NCI-H748 (cell line): ENCODE measurements at regions not wholly inside any gene's neighbourhood (a gene's known extent, or its start where the extent isn't known, plus 50 kb on each side); places are given as distances from the start of the nearest gene placed in this dataset.
A peak's percentile ranks its signal among the peaks of the same experiment; 100 is the strongest.

ENCODE experiments used
- DNase-seq: peaks from one replicate; lab custom pipeline; 2025; ENCODE audit not compliant: unreplicated experiment; lab: John Stamatoyannopoulos, UW

DNA sequence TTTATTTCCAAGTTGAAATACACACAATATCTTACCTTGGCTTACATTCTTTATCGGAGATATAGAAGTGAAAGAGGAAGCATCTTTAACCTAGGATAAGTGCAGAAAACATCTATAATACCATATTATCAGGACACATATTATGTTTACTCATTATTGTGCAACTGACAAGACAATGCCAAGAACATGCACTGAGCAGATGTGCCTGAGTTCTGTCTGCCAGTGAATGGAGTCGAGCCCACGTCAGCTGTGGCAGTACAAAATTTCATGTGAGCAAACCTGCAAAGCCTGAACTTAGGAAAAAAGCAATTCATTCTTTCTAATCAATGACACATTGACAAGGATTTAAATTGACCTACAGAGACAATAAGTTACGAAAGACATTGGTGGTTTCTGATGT lies 154.4 kb downstream of the AXIN2 start:
- DNase-seq = no peak

DNA sequence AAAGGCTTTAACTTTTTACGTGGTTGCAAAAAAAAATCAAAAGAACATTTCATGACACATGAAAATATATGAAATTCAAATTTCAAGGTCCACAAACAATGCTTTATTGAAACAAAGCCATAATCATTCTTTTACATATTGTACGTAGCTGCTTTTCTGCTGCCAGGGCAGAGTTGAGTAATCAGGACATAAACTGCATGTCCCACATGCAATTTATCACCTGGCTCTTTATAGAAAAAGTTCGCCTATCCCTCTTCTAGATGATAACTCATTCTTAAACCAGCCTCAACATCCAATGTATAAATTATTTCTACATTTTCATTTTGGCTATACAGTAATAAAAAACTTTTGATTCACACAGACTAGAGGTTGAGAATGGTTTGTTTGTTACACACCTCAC lies 154.9 kb downstream of the AXIN2 start:
- no peak for DNase-seq

DNA sequence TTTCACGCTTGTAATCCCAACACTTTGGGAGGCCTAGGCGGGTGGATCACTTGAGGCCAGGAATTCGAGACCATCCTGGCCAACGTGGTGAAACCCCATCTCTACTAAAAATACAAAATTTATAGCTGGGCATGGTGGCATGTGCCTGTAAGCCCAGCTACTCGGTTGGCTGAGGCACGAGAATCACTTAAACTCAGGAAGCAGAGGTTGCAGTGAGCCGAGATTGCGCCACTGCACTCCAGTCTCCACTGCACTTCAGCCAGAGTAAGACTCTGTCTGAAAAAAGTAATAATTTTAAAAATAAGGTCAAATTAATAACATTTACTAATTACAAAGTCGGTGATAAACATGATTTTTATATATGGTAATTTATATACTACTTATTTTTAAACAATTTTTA lies 155.9 kb downstream of the AXIN2 start:
- no peak for DNase-seq

DNA sequence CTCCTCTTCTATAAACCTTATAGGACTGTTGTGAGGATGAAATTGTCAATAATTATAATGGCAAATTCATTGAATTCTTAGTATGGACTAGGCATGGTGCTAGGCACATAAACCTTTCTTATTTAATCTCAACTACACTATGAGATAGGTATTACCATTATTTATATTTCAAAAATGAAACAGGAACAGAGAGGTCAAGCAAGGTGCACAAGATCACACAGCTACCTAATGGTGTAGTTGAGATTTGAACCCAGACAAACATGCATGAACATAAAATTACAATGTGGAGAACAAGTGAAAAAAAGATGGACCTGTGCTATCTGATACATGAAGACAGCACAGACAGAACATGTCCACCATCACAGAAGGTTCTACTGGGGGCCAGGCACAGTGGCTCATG lies 156.7 kb downstream of the AXIN2 start:
- DNase-seq = no peak

DNA sequence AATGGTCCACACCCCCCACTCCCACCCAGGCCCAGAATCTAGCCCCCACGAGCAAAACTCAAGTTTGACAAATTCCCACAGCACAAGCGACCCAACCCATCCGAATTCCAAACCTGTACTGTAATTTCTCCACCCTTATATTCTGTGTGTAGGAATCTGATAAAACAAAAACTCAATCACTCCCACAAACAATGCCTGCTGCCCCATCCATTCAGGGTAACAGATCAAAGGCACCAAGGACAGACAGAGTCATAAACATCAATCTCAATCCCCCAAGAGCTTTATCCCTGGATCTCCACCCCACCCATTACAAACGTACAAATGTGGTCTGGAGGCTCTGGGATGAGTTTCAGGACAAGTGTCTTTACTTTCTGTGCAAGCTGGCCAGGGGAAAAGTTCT lies 157.8 kb downstream of the AXIN2 start:
- DNase-seq = no peak

DNA sequence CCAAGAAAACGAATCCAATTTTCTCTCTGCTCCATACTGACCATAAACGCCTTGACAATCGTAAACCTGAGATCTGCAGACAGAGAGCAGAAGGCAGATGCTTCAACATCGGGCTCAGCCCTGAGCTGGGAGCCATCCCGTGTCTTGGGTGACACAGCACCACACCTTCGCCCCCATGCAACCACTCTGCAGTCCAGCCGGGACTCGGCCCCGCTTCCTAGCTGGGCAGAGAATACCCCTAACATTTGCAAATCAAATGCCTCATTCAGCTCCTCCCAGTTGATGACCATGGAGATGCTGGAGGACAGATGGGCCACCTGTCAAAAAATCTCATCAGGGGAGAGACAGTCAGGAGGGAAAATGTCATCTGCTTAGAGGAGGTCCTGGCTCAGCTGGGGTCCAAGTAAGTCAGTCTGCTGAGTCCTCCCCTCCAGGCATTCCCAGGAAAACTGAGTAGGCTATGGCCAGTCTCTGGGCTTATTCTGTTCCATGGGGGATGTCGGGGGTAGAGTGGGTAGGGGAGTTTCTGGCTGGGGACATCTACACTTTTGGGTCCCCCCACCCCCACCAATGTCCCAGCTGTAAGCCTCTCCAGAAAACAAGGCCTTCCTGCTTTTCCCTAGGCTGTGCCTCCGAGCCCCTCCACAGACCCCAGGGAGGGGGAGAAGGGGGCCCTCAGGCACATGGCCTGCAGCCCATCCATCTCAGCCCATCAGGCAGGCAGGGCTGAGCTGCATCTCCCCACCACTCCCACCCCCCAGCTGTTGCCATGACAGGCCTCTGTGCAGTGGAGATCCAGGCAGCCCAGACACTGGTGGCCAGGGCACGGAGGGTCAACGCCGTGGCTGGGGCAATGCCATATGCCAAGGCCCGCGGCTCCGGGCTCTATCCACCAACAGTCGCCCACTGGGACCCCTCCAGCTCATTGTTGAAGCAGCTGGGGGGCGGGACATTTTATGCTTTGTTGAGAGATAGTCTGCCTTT lies 158.6 kb downstream of the AXIN2 start:
- no peak for DNase-seq

DNA sequence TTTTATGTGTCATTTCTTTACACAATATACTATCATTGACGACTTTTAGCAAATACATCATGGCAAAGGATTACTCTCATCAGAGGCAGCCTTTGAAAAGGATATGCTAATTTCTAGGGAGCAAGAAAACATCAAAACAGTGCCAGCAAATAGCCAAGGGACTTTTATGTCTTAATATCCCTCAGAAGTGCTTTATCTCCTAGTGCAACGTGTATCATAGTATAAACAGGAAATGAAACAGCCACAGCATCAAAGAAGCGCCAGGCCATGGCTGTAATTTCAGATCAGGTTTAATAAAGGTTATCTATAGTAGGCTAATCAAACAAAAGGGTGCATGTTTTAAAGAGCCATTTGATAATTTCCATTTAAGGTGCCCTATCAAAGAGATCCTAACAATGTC lies 159.9 kb downstream of the AXIN2 start:
- peak; percentile 11 for DNase-seq

DNA sequence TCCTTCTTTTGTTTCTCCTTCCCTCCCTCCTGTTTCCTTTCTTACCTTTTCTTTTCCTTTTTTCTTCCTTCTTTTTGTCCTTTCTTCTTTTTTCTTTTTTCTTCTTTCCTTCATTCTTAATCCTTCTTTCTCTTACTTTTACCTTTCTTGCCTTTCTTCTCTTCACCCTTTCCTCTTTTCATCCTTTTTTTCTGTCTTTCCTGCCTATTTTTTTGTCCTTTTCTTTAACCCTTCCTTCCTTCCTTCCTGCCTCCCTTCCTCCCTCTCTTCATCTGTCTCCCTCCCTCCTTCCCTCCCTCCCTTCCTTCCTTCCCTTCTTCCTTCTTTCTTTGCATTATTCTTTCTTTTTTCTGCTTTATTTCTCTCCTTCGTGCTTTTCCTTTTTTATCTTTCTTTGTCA lies 160.7 kb downstream of the AXIN2 start:
- DNase-seq = no peak

DNA sequence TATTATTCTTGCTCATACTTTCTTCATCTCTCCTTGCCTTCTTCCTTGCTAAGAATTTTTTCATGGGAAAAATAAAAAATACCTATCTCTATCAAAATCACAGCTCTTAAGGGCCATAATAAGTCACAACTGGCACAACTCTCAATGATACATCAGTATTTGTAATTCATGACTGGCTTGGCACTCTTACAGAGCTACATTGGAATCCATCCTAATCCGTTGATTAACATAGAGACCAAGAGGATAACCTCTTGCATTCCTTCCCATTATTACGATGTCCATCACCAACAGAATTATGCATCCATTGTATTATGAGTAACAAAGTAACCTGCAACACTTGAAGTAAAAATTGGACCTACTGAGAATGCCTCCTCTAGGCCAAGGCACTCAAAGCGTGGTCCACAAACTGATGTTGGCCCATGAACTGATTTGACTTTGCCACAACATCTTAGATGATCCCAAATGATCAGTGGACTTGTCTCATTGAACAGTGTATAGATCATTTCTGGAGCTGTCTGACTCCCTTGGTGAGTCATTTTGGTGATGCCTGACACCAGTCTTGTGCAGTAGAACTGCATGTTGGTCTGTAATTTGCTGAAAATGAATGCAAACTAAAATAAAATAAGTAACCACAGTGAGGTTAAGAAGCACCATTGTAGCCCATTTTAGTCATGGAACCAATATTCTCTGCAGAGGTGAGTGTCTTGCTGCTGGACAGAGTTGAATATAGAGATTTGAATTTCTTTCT lies 163.2 kb downstream of the AXIN2 start:
- DNase-seq = no peak

DNA sequence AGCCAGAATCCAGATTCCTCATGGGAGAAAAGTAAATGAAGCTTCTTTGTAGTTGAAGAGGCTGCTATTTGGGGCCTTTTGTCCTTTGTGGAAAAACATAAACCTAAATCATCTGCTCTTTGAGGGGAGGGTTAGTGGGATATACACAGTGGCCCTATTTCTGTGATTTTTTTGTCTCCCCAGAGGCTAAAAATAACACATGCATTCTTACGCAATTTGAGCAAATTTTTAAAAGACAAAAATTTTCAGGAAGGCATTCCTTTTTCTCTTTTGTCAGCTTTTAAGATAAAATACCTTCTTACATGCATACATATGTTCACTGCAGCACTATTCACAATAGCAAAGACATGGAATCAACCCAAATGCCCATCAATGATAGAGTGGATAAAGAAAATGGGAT lies 165.5 kb downstream of the AXIN2 start:
- DNase-seq = peak; percentile 64

DNA sequence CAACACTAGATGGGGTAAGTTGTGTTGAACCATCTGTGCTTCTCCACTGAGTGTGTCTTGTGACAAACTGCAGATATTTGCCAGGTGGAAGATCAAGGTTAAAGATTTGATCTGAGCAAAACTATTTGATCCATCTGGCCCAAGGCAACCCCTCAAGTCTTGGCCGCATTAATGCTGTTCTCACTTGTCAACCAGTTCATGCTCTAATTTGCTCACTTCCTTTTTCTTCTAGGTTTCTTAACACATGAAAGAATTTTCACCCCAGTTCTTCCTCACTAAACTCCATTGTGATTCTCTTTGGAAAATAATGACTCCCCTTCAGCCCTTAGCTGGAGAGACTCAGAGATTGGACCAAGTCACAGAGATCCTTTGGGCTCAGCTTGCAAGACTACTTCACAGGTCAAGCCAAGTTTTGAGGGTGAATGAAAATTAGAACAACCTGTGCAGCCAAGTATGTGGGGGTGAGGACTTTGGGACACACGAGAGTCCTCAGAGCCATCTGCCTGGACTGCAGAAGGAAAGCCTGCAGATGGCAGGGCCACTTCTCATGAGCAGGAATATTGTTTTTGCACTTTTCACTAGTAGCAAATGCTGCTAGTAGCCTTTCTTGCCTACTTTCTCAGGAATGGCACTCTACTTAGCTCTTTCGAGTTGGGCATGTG lies 166.5 kb downstream of the AXIN2 start:
- DNase-seq = no peak

DNA sequence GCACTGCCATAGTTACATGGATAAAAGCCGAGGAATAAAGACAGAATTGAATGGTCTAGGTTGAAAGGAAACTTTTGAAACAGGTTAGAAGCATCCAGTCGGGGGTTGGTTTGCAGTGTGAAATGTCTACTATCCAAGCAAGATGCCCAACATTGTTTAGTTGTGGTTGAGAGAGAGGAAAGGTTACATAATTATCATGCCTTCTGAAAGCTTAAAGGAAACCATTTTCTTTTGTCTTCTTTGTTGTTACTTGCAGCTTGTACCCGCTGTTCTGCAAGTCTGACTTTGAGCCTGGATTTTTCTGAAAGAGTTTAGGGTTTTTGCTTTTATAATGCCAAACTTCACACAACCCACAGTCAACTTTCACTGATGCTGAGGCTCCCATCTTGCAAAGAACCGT lies 167.9 kb downstream of the AXIN2 start:
- DNase-seq = no peak

DNA sequence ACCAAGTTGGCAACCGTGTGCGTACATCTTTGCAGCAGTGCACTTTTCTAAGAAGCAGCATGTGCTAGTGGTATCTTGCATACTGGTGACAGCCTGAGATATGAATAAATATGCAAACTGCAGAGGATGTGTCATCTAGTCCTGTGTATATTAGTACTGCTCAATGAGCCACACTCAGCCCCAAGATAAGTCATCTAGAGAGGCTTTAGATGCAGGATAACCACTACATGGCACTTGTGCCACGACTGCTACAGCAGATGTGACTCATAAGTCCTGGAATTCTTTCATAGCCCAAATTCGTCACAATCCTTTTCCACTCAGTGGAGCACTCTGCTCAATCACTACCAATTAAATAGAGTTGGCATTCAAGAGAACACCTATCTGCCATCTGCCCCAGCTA lies 171.5 kb downstream of the AXIN2 start:
- no peak for DNase-seq

DNA sequence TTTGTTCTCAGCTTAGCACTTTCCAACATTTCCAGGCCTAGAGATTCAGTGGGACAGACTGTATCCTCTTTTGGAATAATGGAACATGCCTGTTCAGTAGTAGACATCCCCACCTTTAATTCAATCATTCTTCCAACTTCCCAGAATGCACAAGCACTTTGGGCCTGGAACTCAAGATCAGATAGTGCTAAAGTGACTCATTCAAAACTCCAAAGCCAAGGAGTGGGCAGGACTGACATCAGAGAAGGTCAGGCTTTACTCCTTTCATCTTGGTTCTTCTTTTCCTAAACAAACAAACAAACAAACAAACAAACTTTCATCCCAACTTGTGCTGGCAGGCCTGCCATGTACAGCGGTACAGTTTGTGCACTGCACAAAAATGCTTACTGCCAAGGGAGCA lies 172.0 kb downstream of the AXIN2 start:
- no peak for DNase-seq

DNA sequence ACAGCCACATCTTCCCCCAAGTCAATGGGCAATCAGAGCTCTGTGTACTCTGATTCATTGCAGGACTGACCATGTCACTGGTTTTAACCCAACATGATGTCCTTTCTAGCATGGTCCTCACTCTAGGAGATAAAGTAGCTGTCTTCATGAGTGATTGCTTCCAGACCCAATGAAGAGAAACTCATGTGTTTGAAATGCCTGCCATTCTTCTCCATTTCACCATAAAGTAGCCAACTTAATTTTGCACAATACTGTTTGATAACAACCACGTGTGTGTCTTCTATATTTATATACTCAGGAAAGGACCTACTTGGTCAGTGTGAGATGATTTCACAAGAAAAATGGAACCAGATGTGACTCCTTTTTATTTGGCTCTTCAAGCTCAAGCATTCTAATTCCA lies 172.5 kb downstream of the AXIN2 start:
- no peak for DNase-seq

DNA sequence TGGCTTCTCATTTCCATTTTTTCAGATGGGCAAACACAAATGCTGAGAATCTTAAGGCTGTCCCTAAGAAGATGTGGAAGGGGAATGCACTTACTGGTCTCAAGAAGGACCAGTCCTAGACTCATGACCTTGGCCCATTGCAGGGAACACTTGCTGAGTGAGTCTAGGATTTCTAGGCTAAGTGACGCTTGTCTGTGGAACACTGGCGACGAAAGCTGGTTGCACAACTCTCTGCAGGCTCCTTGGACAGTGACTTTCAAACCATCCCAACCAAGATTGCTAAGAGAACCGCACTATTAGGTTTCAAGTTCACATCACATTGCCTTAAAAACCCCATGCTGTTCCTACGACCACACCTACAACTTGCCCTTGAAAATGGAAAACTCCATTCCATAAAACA lies 174.1 kb downstream of the AXIN2 start:
- DNase-seq = no peak

DNA sequence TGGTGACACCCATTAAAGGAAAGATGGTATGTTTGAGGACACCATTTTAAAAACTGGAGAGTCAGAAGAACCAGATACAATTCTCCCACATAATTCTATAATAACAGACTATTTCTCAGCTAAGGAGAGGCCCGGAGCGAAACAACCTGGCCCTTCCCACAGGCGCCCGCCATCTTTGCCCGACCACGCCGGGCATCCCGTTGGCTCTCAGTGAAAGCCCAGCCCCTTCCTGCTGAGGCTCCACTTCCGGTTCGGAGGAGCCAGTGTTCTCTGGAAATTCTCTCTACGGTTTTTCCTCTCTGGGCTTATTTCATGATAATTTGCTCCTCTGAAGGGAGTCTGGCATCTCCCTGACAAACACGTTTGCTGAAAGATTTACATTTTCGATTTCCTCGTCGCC lies 175.7 kb downstream of the AXIN2 start:
- no peak for DNase-seq

DNA sequence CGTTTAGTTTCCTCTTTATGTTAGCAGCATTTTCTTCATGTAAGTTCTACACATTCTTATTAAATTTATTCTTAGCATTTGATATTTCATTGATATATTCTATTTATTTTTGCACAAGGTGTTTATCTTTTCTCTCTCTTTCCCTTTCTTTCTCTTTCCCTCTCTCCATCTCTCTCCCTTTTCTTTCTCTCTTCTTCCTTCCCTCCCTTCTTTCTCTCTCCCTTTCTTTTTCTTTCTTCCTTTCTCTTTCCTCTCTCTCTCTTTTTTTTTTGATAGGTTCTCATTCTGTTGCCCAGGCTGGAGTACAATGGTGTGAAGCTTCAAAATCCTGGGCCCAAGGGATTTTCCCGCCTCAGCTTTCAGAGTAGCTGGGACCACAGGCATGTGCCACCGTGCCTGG lies 176.4 kb downstream of the AXIN2 start:
- DNase-seq = no peak

DNA sequence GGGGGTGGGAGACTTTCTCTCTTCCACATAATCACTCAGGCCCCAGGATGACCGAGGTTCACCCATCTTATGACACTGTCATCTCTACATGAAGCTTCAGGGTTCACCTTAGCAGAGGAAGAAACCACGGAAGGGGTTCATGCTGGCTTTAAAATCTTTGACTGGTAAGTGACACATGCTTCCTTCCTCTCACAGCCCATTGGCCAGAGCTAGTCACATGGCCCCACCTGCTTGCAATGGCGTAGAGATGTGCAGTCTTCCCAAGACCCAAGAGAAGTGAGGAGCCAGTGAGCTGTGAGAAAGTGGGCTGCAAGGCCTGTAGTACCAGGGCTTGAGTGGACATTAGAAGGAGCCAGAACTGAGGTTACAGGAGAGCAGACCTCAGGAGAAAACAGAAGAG lies 180.3 kb downstream of the AXIN2 start:
- no peak for DNase-seq

DNA sequence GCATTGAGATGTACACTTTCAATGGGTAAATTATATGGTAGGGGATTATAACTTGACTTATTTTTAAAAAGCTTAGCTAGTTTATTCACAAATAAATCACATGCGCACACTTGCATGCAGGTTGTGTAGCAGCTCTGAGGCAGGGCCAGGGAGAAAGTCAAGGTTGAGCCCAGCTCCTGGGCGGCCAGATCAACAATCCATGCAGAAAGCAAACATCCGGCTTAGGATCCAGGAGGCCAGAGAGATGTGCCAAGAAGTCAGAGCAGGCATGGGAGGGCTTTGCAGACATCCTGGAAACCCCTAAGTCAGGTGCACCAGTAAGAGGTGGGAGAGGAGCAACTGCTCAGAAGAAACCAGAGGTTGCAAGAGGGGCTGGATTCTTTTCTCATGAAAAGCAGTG lies 186.5 kb downstream of the AXIN2 start:
- no peak for DNase-seq

DNA sequence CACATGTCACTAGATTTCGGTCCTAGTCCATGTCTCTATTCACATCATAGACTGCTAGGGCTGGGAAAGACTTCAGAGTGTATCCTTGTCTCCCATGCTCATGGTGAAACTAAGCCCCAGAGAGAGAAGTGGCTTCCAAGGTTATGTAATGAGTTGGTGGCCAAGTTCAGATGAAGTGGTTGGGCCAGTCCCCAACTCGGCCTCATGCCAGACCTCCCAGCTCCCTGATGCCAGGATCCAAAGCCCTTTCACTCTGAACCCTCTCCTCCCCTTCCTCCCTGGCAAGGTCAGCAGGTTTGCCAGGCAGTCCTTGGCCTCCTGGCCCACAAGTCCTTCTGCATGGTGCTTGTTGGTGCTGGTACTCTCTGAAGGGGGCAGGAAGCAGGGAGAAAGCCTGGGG lies 189.7 kb downstream of the AXIN2 start:
- no peak for DNase-seq

DNA sequence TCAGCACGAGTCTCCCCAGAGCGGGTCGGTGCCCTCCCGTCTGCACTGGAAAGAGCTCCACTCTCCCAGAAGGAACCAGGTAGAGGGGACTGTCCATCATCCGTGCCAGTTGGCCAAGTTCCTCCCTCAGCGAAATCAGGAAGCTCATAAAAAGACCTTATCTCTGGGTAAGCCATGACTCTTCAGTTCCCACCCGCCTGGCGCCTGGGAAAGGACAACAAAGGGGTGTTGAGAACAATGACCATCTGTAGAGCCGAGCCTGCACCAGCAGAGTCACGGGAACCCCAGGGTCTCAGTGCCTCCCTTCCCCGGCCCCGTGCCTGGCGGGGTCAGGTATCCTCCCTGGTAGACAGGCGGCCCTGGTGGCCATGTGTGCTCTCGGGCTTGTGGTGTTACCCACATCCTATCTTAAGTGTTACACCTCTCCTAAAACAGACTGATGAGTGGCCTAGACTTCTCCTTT lies 190.7 kb downstream of the AXIN2 start:
- DNase-seq = peak; percentile 17
